Parathyroid adenoma (tissue), 2 donors: ENCODE measurements at regions not wholly inside any gene's neighbourhood (a gene's known extent, or its start where the extent isn't known, plus 50 kb on each side); places are given as distances from the start of the nearest gene placed in this dataset.

Experiments
- H2AFZ ChIP-seq: fragments of 300-600 bp; sonication (generic); one replicate; pipeline ENCODE4 v1.7.0; 2017; ENCODE audit warnings: antibody characterized with exemption, mild to moderate bottlenecking
- H3K27ac ChIP-seq: fragments of 300-600 bp; sonication (generic); one replicate; pipeline ENCODE4 v1.7.0; 2017
- H3K27me3 ChIP-seq: fragments of 300-600 bp; sonication (generic); one replicate; pipeline ENCODE4 v1.7.0; 2017; ENCODE audit warnings: low read length; ENCODE audit not compliant: control insufficient read depth, insufficient read depth
- H3K36me3 ChIP-seq: fragments of 300-600 bp; sonication (generic); one replicate; pipeline ENCODE4 v1.7.0; 2017; ENCODE audit warnings: low read length; ENCODE audit not compliant: control insufficient read depth, insufficient read depth
- H3K4me1 ChIP-seq: fragments of 300-600 bp; sonication (generic); one replicate; pipeline ENCODE4 v1.7.0; 2017; ENCODE audit warnings: control low read depth
- H3K4me2 ChIP-seq: fragments of 300-600 bp; sonication (generic); one replicate; pipeline ENCODE4 v1.7.0; 2017; ENCODE audit warnings: low read length
- H3K4me3 ChIP-seq: fragments of 300-600 bp; sonication (generic); one replicate; pipeline ENCODE4 v1.7.0; 2017; ENCODE audit warnings: low read depth, low read length
- H3K79me2 ChIP-seq: fragments of 300-600 bp; sonication (generic); one replicate; pipeline ENCODE4 v1.7.0; 2017; ENCODE audit warnings: control low read depth
- H3K9ac ChIP-seq: fragments of 300-600 bp; sonication (generic); one replicate; pipeline ENCODE4 v1.7.0; 2017; ENCODE audit warnings: mild to moderate bottlenecking
- H3K9me3 ChIP-seq: fragments of 300-600 bp; sonication (generic); one replicate; pipeline ENCODE4 v1.7.0; 2017; ENCODE audit warnings: low read length; ENCODE audit not compliant: control insufficient read depth
- TF ChIP-seq, protein P1 (sequence below): fragments of 300-600 bp; sonication (generic); IDR thresholded peaks from one replicate; pipeline ENCODE4 v1.7.0; 2017; ENCODE audit warnings: antibody characterized with exemption, mild to moderate bottlenecking
- donor health status: primary hyperparathyroidism.

DNA sequence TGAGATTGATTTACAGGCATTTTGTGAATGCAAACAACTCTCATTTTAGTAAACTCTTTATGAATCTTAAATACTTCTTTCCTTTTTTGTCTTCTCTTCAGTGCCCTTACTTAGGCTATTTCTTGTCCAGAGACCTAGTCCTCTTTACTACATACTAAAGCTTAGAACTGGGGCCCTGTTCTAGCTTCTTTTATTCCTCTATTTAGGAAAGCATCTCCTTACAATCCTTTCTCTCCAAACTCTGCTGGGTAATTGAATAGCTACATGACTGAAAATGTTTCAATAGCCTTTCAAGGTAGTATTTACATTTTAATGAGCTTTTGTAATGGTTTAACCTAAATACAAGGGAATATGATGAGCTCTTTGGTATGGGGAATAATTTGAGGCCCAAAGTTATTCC is 1701.5 kb upstream of the TENM3 start:
- Histone ChIP-seq H3K79me2 (no peaks in the 10 kb centered on the region), H3K4me3 (no peak overlapping the region), H2AFZ (no peak overlapping the region), H3K4me2 (no peak overlapping the region), H3K27ac (no peak overlapping the region), H3K4me1 (no peaks in the 10 kb centered on the region), H3K9ac (no peak overlapping the region), H3K36me3 (no peaks in the 10 kb centered on the region), H3K9me3 (no peaks in the 10 kb centered on the region), H3K27me3 (no peaks in the 10 kb centered on the region)
- TF ChIP-seq, protein P1, sequence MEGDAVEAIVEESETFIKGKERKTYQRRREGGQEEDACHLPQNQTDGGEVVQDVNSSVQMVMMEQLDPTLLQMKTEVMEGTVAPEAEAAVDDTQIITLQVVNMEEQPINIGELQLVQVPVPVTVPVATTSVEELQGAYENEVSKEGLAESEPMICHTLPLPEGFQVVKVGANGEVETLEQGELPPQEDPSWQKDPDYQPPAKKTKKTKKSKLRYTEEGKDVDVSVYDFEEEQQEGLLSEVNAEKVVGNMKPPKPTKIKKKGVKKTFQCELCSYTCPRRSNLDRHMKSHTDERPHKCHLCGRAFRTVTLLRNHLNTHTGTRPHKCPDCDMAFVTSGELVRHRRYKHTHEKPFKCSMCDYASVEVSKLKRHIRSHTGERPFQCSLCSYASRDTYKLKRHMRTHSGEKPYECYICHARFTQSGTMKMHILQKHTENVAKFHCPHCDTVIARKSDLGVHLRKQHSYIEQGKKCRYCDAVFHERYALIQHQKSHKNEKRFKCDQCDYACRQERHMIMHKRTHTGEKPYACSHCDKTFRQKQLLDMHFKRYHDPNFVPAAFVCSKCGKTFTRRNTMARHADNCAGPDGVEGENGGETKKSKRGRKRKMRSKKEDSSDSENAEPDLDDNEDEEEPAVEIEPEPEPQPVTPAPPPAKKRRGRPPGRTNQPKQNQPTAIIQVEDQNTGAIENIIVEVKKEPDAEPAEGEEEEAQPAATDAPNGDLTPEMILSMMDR = no peak

DNA sequence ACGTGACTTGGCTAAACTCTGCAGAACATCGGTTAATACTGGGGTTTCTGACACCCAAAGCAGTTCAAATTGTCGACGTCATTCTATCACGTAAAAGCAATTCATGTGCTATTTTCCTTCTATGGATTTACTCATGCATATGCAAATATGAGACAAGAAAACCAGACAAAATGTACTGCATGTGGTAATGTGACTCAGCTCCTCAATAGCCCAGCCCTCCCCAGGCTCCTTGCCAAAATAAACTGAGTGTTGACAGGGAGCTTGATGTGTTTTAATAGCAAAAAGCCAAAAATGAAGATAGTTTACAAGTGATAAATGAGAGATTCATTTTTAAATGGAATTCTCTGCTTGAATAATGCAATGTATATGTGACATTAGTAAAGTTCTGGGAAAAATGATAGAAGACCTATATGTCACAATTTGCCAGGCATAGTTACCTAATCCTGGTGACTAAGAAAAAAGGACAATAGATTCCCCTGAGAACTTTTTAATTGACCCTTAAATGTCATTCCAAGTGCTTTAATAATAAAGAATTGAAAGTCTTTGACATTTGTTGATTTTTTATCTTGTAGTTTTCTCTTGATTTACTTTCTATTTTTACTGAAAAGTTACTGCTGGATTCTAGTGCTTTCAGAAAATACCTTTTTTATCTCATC is 1700.6 kb upstream of the TENM3 start:
- H3K9ac ChIP-seq = no peak overlapping the region
- no peaks in the 10 kb centered on the region for H3K9me3 ChIP-seq
- H3K4me3 ChIP-seq = no peak overlapping the region
- H3K36me3 ChIP-seq = no peaks in the 10 kb centered on the region
- TF ChIP-seq, protein P1 = no peak
- H3K79me2 ChIP-seq = no peaks in the 10 kb centered on the region
- H3K27ac ChIP-seq = no peak overlapping the region
- no peaks in the 10 kb centered on the region for H3K27me3 ChIP-seq
- no peak overlapping the region for H2AFZ ChIP-seq
- H3K4me2 ChIP-seq = no peak overlapping the region
- H3K4me1 ChIP-seq = no peaks in the 10 kb centered on the region

DNA sequence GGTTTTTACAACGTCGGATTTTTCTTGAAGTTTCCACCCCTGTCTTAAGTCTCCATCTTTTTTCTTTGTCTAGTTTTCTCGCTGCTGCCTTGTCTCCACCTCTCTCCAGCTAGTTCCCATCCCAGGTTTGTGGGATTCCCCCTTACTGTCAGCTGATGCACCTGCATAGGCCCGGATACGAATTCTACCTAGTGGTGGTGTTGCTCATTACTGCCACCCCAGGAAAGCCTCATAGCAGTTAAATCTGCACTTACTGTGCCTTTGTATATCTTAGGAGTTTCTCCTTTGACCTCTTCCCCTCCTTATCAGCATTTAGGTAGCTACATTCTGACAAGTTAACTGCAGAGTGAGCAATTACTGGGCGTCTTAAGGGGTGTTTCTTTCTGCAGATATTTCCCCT is 1693.1 kb upstream of the TENM3 start:
- Histone ChIP-seq H2AFZ (no peak overlapping the region), H3K27me3 (no peaks in the 10 kb centered on the region)

GRCh38 chr4:180557348-180557747 is 1685.9 kb upstream of the TENM3 start:
- H3K79me2 ChIP-seq = no peaks in the 10 kb centered on the region
- H3K9ac ChIP-seq = no peak overlapping the region
- no peak overlapping the region for H3K27ac ChIP-seq
- H3K27me3 ChIP-seq = no peaks in the 10 kb centered on the region
- H3K36me3 ChIP-seq = no peaks in the 10 kb centered on the region
- no peak overlapping the region for H3K4me2 ChIP-seq
- H3K4me1 ChIP-seq = no peaks in the 10 kb centered on the region
- no peak overlapping the region for H3K4me3 ChIP-seq
- no peak overlapping the region for H2AFZ ChIP-seq
- TF ChIP-seq, protein P1 = no peak
- no peaks in the 10 kb centered on the region for H3K9me3 ChIP-seq

More for the DNA sequence above, 1693.1 kb upstream of the TENM3 start:
- Histone ChIP-seq H3K4me2 (no peak overlapping the region), H3K9me3 (no peaks in the 10 kb centered on the region), H3K4me3 (no peak overlapping the region), H3K27ac (no peak overlapping the region), H3K4me1 (no peaks in the 10 kb centered on the region), H3K36me3 (no peaks in the 10 kb centered on the region), H3K79me2 (no peaks in the 10 kb centered on the region), H3K9ac (no peak overlapping the region)
- TF ChIP-seq, protein P1 = no peak

DNA sequence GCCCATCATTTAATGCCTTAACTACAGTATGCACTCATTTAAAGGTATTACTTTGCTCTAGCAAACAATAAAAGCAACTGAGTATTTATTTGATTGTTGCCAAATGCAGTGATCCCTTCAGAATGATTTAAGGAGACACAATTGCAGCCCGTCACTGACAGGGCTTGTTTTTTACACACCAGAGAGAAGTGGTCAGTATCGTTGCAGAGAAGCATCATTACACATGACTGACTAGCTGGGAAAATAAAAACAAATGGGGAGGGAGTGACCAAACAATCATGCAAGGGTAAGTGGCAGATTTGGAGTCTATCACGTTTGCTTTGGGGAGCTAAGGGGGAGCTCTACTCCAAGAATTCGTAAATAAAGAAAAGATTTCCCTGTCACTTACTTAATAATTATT is 1685.3 kb upstream of the TENM3 start:
- H3K9ac ChIP-seq = no peak overlapping the region
- TF ChIP-seq, protein P1 = no peak
- no peaks in the 10 kb centered on the region for H3K27me3 ChIP-seq
- H3K9me3 ChIP-seq = no peaks in the 10 kb centered on the region
- H3K27ac ChIP-seq = no peak overlapping the region
- no peak overlapping the region for H2AFZ ChIP-seq
- H3K4me3 ChIP-seq = no peak overlapping the region
- no peak overlapping the region for H3K4me2 ChIP-seq
- no peaks in the 10 kb centered on the region for H3K79me2 ChIP-seq
- no peaks in the 10 kb centered on the region for H3K4me1 ChIP-seq
- H3K36me3 ChIP-seq = no peaks in the 10 kb centered on the region
